ENCODE measurements at regions not wholly inside any gene's neighbourhood (a gene's known extent, or its start where the extent isn't known, plus 50 kb on each side); places are given as distances from the start of the nearest gene placed in this dataset.

DNA sequence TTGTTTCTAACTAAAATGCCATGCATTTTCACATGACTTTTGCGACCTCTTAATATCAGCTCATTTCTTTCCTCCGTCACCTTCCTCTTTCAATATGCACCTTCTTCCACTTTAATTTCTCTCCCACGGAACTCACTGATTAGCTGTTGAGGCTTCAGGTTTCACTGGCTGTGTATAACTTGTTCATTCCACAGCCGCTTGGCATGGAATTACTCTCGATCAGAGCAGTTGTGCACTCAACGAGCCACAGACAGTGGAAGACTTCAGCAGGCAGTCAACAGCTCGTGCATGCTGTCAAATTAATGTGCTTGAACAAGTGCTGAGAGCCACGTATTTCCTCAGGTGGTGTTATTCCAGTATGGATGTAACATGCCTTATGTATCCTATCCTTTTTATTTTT, 491.2 kb upstream of the DDX18 start:
- TF ChIP-seq, protein P1, sequence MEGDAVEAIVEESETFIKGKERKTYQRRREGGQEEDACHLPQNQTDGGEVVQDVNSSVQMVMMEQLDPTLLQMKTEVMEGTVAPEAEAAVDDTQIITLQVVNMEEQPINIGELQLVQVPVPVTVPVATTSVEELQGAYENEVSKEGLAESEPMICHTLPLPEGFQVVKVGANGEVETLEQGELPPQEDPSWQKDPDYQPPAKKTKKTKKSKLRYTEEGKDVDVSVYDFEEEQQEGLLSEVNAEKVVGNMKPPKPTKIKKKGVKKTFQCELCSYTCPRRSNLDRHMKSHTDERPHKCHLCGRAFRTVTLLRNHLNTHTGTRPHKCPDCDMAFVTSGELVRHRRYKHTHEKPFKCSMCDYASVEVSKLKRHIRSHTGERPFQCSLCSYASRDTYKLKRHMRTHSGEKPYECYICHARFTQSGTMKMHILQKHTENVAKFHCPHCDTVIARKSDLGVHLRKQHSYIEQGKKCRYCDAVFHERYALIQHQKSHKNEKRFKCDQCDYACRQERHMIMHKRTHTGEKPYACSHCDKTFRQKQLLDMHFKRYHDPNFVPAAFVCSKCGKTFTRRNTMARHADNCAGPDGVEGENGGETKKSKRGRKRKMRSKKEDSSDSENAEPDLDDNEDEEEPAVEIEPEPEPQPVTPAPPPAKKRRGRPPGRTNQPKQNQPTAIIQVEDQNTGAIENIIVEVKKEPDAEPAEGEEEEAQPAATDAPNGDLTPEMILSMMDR (IDR thresholded peaks at IDR 0.05; ENCODE audit: extremely low read depth in 1 of 2, insufficient read depth in 1 of 2, low read depth in 1 of 2, low read length in 2 of 2) = no peak
- TF ChIP-seq POLR2AphosphoS5 (IDR thresholded peaks at IDR 0.05; ENCODE audit: insufficient read depth, low read depth, low read length) (no peak), EZH2 (IDR thresholded peaks at IDR 0.05; ENCODE audit: borderline replicate concordance, low read depth, low read length, severe bottlenecking) (no peak), POLR2A (IDR thresholded peaks at IDR 0.05; ENCODE audit: low read depth, low read length) (no peak)
